Inferior parietal cortex (tissue), 1 donor: ENCODE measurements at regions not wholly inside any gene's neighbourhood (a gene's known extent, or its start where the extent isn't known, plus 50 kb on each side); places are given as distances from the start of the nearest gene placed in this dataset.
"Not testable (repeated sequence)": the region's sequence is repeated elsewhere in the genome, so short reads cannot be mapped to it uniquely, and the experiment has no call there.

Experiments
- DNase-seq: peaks from one replicate; pipeline ENCODE4 v3.0.0-alpha.2; 2016; ENCODE audit errors: extremely low spot score

DNA sequence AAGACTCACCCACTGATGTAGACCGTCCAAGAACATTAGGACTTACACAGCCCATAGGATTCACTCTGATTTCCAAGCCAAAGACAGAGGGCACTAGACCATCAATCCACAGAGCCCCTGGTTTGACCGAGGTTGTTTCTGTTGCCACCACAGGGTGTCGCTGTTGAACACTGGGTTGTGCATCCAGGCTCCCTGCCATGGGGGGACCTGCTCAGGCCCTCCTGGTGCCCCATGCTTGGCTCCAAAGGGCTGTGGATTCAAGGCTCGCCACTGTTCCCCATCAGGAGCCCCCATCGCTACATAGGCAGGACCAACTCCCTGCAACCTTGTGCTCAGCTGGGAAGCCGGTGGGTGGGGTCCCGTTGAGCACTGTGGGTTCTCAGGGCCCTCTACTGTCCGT, 128.0 kb upstream of the ANO1 start:
- no peak for DNase-seq

DNA sequence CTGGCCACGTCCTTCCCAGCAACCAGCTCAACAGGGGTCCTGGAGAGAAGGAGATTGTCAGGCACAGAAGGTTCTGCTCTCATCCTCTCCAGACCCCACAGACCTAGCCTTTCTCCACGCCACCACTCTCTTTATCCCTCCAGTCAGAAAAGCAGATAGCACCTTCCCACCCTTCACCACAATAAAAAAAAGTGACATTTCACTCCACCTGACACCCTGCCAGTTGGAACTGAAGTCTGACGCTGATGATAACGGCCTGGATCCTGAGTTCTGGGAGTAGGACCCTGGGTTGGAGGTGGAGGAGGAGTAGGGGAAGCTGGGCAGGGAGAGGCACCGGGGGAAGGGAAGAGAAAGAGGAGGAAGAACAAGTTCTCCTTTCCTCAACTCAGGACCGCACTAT, 127.5 kb upstream of the ANO1 start:
- peak; percentile 3 for DNase-seq

DNA sequence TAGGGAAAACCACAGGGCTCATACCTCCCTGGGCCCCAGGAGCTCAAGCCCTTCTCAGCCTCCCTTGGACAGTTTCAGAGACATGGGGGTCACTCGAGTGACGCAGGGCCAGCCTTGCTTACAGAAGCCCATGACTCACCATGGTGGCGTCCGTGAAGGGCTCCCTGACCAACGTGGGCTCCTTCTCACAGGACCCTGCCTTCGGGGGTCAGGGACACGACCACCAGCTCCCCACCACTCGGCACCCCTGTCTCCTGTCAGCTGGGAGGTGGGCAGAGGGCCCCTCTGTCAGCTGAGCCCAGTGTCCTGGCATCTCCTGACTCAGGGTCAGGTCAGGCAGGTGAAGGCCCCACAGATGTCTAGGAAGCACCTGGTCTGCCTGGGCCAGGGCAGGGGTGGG, 126.3 kb upstream of the ANO1 start:
- DNase-seq: no peak

DNA sequence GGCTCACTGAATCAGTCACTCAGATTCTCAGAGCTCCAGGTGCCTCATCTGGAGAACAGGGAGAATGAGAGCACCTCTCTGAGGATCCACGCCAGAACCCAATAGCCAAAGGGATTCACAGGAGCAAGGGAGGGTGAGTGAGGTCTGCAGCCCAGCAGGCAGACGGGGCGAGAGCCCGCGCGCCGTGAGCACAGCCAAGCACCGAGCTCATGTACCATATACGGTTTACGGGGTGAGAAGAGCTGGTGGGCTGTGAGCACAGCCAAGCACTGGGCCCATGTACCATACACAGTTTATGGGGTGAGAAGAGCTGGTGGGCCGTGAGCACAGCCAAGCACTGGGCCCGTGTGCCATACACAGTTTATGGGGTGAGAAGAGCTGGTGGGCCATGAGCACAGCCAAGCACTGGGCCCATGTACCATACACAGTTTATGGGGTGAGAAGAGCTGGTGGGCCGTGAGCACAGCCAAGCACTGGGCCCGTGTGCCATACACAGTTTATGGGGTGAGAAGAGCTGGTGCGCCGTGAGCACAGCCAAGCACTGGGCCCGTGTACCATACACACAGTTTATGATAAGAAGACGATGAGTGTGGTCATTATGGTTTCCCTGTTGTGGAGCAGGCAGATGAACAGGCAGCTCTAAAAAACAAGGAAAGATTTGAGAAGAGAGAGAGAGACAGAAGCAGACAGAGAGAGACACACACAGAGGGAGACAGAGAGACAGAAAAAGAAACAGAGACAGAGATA, 125.7 kb upstream of the ANO1 start:
- DNase-seq: not testable (repeated sequence)

DNA sequence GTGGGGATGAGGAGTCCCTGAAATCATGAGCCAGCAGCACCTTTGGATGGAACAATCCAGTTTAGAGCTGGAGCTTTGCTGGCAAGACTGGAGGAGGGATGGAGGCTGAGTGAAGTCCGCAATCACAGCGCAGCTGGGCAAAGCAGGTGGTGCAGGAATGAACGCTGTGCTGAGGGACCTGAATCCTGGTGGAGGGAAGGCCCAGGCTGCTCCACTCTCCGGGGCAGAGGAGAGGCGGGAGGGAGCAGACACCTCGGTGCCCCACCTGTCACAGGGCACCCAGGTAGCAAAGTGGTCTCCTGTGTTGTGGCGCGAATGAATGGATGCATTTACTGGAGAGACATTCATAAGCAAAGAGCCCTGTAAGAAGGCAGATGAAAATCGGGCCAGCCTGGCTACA, 124.8 kb upstream of the ANO1 start:
- DNase-seq: no peak

DNA sequence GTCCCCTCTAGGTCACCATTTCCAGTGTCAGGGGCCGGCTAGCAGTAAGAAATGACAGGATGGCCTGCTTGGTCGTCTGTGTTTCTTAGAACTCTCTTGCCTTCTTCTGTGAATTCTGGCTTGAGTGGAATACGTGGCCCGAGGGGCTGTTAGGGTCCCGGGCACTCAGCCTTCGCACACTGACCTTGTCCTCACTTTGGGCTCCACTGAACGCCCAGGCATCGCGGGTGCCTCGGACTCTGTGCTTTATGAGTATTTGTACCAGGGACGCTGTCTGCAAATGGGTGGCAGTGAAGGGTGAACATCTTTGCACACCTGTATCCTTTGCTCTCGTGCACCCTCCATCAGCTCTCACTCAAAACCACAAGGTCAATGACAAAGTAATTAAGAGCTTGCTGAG, 123.4 kb upstream of the ANO1 start:
- no peak for DNase-seq

DNA sequence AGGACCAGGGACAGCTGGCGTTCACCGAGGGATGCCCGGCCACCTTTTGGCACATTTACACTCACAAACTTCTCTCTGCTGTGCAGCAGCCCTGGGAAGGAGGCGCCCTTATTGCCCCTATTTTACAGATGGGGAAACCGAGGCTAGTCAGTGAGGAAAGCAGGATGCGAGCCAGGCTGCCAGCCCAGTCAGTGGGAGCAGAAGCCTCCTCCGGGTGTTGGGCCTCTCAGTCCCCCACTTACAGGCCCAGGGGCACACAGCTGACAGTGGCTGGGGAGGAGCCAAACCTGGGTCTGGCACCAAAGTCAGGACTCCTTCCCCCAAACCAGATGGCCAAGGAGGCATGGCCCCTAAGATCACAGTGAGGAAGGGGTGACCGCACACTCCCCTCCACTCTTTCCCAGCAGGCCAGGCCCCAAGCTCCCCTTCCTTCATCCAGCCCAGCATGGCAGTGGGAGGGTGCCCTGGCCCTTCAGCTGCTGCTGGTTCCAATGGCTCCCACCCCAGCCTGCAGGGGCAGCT, 121.4 kb upstream of the ANO1 start:
- no peak for DNase-seq

DNA sequence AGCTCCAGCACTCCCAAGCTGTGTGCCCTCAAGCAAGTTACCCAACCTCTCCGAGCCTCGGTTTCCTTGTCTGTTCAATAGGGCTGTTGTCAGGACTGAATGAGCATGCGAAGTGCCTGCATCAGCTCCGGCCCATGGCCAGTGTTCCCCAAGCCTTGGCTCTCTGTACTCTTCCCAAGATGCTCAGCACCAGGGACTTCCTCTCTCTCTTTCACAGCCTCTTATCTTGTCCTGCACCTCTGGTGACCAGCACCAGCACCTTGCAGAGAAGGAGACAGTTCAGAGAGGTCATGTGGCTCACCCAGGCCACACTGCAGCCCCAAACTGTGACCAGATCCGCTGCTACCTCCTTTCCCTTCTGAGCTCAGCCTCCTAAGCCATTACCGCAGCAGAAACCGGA, 120.3 kb upstream of the ANO1 start:
- DNase-seq: no peak

DNA sequence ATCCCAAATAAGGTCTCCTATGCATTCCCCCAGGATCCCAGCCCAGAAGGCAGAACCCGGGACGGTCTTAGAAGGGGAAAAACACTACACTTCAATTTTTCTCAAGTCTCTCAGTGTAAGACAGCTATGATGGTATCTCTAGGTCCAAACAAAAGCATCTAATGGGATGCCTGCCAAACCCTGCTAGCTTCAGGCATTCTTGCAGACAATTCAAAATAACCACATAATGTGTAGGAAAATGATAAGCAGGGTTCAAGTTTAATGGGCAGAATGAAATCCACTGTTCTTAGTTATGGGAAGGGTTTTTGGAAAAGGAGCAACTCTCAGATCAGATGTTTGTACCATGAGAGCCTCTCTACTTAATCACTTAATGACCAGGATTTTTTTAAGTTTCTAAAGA, 119.8 kb upstream of the ANO1 start:
- DNase-seq: no peak

DNA sequence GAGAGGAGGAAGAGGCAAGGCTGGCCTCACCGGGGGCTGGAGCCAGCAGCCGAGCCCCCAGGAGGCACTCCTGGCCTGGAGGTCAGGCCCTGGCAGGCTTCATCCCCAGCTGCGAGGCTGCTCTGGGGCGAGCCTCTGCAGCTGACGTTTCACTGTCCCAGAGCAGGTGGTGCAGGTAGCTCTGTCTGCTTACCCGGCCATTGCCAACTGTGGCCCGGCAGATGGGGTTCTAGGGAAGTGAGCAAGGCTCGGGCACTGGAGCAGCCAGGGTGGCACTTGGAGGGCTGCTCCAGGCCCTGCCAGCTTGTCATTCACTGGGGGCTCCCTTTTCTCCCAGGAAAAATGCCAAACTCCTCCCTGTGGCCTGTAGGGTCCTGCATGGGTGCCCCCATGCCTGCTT, 118.7 kb upstream of the ANO1 start:
- DNase-seq: no peak

DNA sequence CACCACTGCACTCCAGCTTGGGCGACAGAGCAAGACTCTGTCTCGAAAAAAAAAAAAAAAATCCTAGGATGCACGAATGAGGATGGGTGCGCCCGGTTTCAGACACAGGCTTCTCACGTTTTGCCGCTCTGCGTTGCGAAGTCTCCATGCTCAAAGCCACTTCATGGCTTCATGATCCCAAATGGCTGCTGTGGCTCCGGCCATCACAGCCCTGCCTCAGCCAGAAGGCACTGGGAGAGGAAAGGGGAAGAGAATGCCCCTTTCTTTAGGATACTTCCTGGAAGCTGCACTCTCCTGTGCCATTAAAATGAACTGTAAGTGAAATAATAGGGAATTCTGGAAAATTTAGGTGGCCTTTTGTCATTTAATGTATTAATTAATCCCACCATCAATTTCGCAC, 116.4 kb upstream of the ANO1 start:
- no peak for DNase-seq

DNA sequence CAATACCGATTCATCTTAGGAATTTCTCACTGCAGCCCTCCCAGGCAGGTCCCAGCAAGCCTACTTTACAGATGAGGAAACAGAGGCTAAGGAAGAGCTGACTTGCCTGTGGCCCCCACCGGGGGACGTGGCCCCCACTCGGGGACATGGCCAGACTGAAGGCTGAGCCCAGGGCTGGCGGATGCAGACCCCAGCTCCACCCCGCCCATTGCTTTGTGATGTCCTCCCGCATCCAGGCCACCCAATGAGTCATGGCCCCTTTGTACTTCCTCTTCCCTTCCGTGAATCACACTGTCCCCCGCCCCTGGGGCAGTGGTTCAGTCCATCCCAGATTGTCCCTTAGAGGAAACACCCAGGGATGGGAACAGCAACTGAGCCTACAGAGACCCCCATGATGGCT, 116.0 kb upstream of the ANO1 start:
- DNase-seq: no peak

DNA sequence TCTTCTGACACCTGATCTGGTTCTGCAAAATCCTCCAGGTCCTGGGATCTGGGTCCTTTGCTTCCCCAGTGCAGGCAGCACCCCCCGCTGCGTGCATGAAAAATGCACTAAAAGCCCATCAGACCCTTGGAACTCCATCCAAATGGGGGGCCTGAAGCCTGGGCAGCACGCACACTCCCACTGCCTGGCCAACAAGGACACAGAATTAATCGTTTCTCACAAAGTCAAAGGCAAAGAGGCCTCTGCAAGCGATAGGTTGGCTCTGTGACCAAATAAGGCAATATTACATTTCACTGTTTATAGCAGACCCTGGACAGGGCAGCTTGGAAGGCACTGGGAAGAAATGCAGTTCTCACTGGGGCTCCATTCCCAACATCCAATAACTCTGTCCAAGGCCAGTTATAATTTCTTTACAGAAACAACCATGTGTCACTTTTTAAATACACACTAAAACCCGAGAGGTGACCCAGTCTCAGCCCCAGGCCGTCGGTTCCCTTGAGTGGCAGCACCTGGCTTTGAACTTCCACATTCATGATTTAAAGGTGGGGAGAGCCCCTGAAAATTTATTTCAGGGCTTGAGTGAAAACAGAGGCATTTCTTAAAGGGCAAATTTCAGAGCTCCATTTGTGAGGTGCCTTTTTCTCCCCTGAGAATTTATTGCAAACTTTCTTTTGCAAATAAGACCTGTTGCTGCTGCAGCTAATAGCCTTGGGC, 114.4 kb upstream of the ANO1 start:
- no peak for DNase-seq

DNA sequence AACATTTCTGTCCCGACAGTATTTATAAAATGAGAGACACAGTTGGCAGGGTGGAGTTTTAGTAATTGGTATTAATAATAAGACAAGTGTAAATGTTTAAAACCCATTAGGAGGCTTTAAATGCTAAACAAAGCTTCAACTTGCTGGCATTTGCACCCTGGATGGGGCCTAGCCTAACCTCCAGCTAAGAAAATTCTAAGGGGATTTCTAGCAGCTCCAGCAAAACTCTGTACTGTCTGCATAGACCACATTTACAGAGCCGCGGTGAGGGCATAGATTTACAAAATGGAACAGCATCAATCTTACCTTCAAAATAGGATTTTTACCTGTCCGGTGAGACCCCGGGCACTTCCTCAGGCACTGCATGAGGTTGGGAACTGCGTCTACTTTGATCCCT, 113.9 kb upstream of the ANO1 start:
- DNase-seq: no peak

DNA sequence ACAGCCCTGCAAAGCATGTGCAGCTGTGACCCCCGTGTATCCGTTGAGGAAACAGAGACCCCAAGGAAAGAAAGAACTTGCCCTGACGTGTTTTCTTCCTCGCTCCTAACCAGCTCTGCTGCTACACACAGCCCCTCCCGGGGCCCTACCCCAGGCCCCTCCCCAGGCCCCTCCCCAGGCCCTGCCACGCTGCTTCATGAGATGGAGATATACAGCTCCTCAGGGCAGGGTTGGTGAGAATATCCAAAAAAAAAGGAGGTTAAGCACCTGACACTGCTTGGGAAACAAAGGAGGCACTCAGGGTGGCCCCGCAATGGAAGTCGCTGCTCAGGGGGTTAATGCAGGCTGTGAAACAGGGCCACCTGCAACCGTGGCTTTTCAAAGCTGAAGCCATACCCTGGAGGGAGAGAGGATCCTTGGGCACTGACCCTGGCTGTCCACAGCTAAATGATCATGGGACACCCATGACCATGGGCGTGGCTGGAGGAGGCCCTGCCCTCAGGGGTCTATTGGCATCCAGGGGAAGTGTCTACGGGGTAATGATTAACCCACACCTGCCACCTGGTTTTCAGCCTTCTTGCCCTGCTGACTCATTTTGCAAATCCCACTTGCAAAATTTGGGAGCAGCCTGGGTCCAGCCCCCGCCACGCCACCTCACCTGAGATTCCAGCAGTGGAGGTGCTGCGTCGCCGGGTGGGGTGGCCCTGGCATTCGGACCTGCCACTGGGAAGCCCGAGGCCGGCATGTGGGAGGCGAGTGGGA, 112.1 kb upstream of the ANO1 start:
- no peak for DNase-seq

DNA sequence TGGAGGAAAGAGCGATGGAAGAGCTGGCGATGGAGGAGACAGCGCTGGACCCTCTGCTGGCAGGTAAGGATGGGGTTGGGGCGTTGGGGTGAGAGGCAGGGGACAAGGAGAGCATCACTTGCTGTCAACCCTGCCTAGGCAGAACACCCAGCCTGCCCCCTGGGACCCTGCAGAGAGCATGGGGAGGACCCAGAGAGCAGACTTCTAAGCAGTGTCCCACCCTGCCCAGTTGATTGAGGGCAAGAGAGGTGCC, 111.6 kb upstream of the ANO1 start:
- DNase-seq: no peak

DNA sequence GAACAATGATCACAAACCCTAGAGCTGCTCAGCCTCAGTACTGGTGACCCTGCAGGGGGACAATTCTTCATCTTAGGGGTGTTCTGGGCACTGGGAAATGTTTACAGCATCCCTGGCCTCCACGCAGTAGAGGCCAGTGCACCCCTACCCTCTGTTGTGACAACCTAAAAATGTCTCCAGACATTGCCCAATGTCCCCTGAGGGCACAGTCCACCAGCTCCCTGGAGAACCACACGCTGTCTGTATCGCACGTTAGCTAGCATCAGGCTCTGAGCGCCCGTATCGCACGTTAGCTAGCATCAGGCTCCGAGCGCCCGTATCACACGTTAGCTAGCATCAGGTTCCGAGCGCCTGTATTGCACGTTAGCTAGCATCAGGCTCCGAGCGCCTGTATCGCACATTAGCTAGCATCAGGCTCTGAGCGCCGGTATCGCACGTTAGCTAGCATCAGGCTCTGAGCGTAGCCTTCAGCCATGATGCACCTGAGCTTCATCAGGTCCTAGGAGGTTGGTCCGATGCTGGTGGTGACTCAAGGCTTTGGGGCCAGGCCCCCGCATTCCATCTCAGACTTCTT, 111.1 kb upstream of the ANO1 start:
- no peak for DNase-seq

DNA sequence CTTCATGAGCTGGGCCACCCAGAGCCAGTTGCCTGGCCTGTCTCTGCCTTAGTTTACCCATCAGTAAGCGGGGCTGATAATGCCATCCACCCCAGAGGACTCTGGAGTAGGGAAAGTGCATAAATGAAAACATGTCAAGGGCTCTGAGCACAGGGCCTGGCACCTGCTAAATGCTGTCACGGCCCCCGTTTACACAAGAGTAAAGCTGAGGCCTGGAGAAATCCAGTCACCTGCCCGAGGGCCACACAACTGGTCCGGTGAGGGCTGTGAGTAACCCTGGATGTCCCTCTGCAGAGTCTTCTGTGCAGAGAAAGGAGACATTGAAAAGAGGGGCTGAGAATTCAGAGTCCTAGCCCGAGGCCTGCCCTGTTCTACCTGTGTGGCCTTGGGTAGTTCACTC, 110.6 kb upstream of the ANO1 start:
- DNase-seq: no peak

DNA sequence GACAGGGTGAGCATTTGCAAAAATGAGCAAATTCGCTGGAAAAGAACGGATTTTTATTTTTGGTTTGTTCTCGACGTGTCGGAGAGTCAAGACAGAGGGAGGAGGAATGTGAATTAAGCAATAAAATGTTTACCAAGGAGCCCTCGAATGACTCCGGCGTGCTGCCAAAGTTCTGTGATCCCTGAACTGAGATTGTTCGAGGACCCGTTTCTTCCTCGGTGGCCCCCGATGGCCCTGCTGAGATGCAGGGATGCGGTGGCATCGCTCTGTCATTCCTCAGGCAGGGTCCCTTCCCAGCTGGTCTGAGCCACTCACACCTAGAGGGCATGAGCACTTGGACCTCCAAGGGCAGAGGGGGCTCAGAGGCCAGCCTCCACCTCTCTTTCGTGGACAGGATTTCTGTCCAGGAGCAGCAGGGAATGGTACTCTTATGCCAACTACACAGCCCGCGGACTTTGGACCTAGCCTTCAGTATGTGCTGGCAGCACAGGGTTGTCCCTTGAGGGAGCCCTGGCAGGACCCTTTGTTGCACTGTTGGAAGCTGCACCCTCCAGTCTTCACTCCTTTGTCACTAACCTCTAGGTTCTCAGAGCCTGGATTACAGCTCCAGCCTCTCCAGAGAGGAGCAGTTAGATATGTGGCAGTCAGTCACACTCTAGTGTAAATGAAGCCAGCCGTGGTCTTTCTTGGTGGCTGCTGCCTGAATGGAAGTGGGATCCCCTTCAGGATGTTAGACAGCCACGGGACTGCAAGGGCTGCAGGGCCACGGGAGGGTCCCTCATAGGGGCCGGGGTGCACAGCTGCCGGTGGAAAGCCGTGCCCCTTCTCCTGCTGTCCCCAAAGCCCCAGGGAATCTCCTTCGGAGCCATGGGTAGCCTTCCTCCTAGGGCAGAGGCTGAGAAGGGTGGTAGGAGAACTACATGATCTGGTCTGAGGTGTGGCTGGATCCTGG, 109.4 kb upstream of the ANO1 start:
- no peak for DNase-seq

DNA sequence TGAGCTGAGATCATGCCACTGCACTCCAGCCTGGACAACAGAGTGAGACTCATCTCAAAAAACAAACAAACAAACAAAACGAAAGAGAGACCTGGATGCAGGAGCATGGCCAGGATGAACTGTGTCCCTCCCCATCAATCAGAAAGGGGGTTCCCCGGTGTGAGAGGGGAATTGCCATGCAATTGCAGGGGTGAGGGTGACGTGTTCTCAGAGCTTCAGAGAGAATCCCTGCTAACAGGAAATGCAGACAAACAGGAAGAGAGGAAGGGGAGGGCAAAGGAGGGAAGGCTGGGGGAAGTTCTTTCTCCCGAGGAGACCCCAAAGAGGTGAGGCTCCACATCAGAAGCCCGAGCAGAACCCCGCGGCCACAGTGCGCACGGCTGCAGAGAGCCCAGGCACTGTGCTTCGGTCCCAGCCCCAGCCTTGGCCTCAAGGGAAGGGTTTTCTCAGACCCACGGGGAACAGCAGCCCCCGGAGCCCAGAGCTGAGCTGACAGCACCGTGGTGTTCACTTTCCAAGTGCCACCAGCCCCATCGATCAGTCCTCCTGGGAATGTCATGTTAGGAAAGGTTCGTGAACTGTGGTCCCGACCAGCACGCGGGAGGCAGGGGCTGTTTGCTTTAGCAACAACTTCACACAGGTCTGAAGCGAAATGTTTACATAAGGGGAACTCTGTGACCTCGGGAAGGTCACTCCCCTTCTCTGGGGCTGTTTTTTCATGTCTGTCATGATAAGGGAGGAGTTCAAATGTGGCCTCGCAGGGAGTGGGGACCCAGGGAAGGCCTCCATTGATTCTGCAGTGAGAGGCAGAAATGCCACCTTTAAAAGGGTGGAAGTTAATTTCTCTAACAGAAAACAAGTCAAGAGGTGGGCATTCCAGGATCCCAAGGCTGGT, 108.0 kb upstream of the ANO1 start:
- no peak for DNase-seq
